Trophoblast cell (in vitro differentiated cells and primary cell): ENCODE measurements at regions not wholly inside any gene's neighbourhood (a gene's known extent, or its start where the extent isn't known, plus 50 kb on each side); places are given as distances from the start of the nearest gene placed in this dataset.

Experiments
- DNase-seq, 2 donors: peaks; one replicate each; pipeline ENCODE4 v3.0.0-alpha.2; 2016
- H2AFZ ChIP-seq: 2 replicates; pipeline ENCODE4 v1.6.1; 2013; ENCODE audit warnings: low read length, moderate library complexity, mild to moderate bottlenecking; ENCODE audit not compliant: insufficient read depth, poor library complexity
- H2AK5ac ChIP-seq: 2 replicates; pipeline ENCODE4 v1.6.1; 2013; ENCODE audit warnings: mild to moderate bottlenecking, low read length
- H2BK120ac ChIP-seq: 2 replicates; pipeline ENCODE4 v1.6.1; 2013; ENCODE audit warnings: low read length, mild to moderate bottlenecking, moderate library complexity; ENCODE audit not compliant: insufficient read depth, poor library complexity
- H2BK12ac ChIP-seq: 2 replicates; pipeline ENCODE4 v1.6.1; 2013; ENCODE audit warnings: mild to moderate bottlenecking, low read length, moderate library complexity
- H2BK5ac ChIP-seq: 2 replicates; pipeline ENCODE4 v1.6.1; 2013; ENCODE audit warnings: low read length, low read depth, moderate library complexity, mild to moderate bottlenecking; ENCODE audit not compliant: poor library complexity
- H3K14ac ChIP-seq: 2 replicates; pipeline ENCODE4 v1.6.1; 2013; ENCODE audit warnings: mild to moderate bottlenecking, low read length
- H3K18ac ChIP-seq: 2 replicates; pipeline ENCODE4 v1.6.1; 2013; ENCODE audit warnings: mild to moderate bottlenecking, low read length
- H3K23ac ChIP-seq: 2 replicates; pipeline ENCODE4 v1.6.1; 2013; ENCODE audit warnings: low read length
- H3K27ac ChIP-seq: 2 replicates; pipeline ENCODE4 v1.5.1; 2013; ENCODE audit warnings: low read depth, mild to moderate bottlenecking, inconsistent platforms, low read length, moderate library complexity
- H3K27me3 ChIP-seq: 2 replicates; pipeline ENCODE4 v1.6.1; 2013; ENCODE audit warnings: inconsistent platforms, mild to moderate bottlenecking, low read length, moderate library complexity; ENCODE audit not compliant: insufficient read depth
- H3K36me3 ChIP-seq, 2 experiments: 1 replicate in 1 of 2; 2 replicates in 1 of 2; pipeline ENCODE4 v1.6.1; 2013; ENCODE audit warnings: low read length in 2 of 2, mild to moderate bottlenecking in 2 of 2, moderate library complexity in 1 of 2; ENCODE audit not compliant: insufficient read depth in 2 of 2, control insufficient read depth in 1 of 2
- H3K4ac ChIP-seq: 2 replicates; pipeline ENCODE4 v1.6.1; 2013; ENCODE audit warnings: low read depth, mild to moderate bottlenecking, low read length, moderate library complexity
- H3K4me1 ChIP-seq, 2 experiments: 1 replicate in 1 of 2; 2 replicates in 1 of 2; pipeline ENCODE4 v1.6.1; 2013; ENCODE audit warnings: low read length in 2 of 2, mild to moderate bottlenecking in 2 of 2, moderate library complexity in 1 of 2; ENCODE audit not compliant: insufficient read depth in 2 of 2, control insufficient read depth in 1 of 2
- H3K4me2 ChIP-seq: 2 replicates; pipeline ENCODE4 v1.6.1; 2013; ENCODE audit warnings: inconsistent platforms, mild to moderate bottlenecking, low read length, moderate library complexity
- H3K4me3 ChIP-seq: 2 replicates; pipeline ENCODE4 v1.5.1; 2013; ENCODE audit warnings: mild to moderate bottlenecking, low read depth, low read length, inconsistent platforms
- H3K79me1 ChIP-seq: one replicate; pipeline ENCODE4 v1.6.1; 2013; ENCODE audit warnings: low read length
- H3K79me2 ChIP-seq: 2 replicates; pipeline ENCODE4 v1.6.1; 2013; ENCODE audit warnings: low read length, mild to moderate bottlenecking; ENCODE audit not compliant: control insufficient read depth, insufficient read depth, poor library complexity
- H3K9ac ChIP-seq: 2 replicates; pipeline ENCODE4 v1.6.1; 2013; ENCODE audit warnings: mild to moderate bottlenecking, low read length
- H3K9me3 ChIP-seq: 2 replicates; pipeline ENCODE4 v1.6.1; 2013; ENCODE audit warnings: low read depth, mild to moderate bottlenecking, control low read depth, inconsistent platforms, low read length; ENCODE audit not compliant: insufficient read depth
- H4K12ac ChIP-seq: 2 replicates; pipeline ENCODE4 v1.6.1; 2013; ENCODE audit warnings: low read depth, mild to moderate bottlenecking, low read length, moderate library complexity
- H4K8ac ChIP-seq: 2 replicates; pipeline ENCODE4 v1.6.1; 2013; ENCODE audit warnings: low read depth, mild to moderate bottlenecking, low read length, moderate library complexity
- H4K91ac ChIP-seq: one replicate; pipeline ENCODE4 v1.6.1; 2013; ENCODE audit warnings: low read depth, mild to moderate bottlenecking, low read length, moderate library complexity
- WGBS: extraction: QIAGEN DNeasy Blood & Tissue Kit; methylation state at CpG from one replicate; pipeline ENCODE4 v1.1.7; 2013; ENCODE audit warnings: missing lambda C conversion rate; ENCODE audit not compliant: insufficient read length, insufficient coverage; ENCODE audit errors: extremely low coverage; 5-methylcytosine and 5-hydroxymethylcytosine counted together

GRCh38 chr17:63275318-63275970, 170.7 kb downstream of the CYB561 start:
- Histone ChIP-seq H4K8ac (no peak overlapping the region), H2AFZ (no peak overlapping the region), H2BK12ac (no peak overlapping the region), H3K23ac (no peak overlapping the region), H3K79me2 (no peaks in the 10 kb centered on the region), H3K9ac (no peak overlapping the region), H3K14ac (no peak overlapping the region), H3K4me1 (no peaks in the 10 kb centered on the region), H4K91ac (no peak overlapping the region), H3K18ac (no peak overlapping the region), H3K36me3 (peaks cover 3 to 6% of the 10 kb centered on the region in 2 experiments), H3K4me2 (no peak overlapping the region), H3K79me1 (no peaks in the 10 kb centered on the region), H3K27me3 (no peaks in the 10 kb centered on the region), H3K9me3 (no peaks in the 10 kb centered on the region), H2AK5ac (no peak overlapping the region), H2BK5ac (no peak overlapping the region), H3K4me3 (no peak overlapping the region), H3K27ac (no peak overlapping the region), H4K12ac (no peak overlapping the region), H3K4ac (no peak overlapping the region), H2BK120ac (no peak overlapping the region)
- DNase-seq = peak; percentile 54 to 75
- no CpG with 5 or more reads among the region's 1 CpG for whole genome bisulfite sequencing

- Histone ChIP-seq H3K27ac (no peak overlapping the region), H3K9me3 (no peaks in the 10 kb centered on the region), H3K79me2 (no peaks in the 10 kb centered on the region), H3K36me3 (peaks cover 3% of the 10 kb centered on the region in 2 experiments), H3K4me2 (no peak overlapping the region), H4K12ac (no peak overlapping the region), H3K79me1 (no peaks in the 10 kb centered on the region), H3K18ac (no peak overlapping the region), H2BK120ac (no peak overlapping the region), H4K8ac (no peak overlapping the region), H3K23ac (no peak overlapping the region), H4K91ac (no peak overlapping the region), H3K9ac (no peak overlapping the region), H3K4me3 (no peak overlapping the region), H3K4me1 (no peaks in the 10 kb centered on the region), H2BK5ac (no peak overlapping the region), H2BK12ac (no peak overlapping the region), H2AK5ac (no peak overlapping the region), H3K14ac (no peak overlapping the region), H3K27me3 (no peaks in the 10 kb centered on the region), H2AFZ (no peak overlapping the region), H3K4ac (no peak overlapping the region)
- DNase-seq = no peak
- WGBS = no CpG with 5 or more reads among the region's 2 CpGs
Observed at GRCh38 chr17:63275971-63276745, 169.9 kb downstream of the CYB561 start.

DNA sequence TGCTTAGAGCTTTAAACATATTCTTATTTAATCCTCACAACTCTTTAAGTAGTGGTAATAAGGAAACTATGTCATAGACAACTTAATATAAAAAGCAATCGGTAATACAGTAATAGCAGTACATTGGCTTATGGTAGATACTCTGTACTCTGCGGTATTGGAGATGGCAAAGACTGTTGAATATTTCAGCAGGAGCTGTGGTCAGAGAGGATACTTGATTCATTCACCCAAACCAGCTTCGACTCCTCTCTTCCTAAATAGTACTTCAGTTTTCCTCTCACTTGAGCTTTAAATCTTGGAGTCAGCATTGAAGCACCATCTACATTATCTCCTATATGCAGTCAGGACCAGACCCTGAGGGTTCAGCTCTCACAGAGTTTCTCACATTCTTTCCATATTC, 169.3 kb downstream of the CYB561 start:
- no peak overlapping the region for H2AFZ ChIP-seq
- H3K9ac ChIP-seq = no peak overlapping the region
- no peak overlapping the region for H3K23ac ChIP-seq
- no peaks in the 10 kb centered on the region for H3K4me1 ChIP-seq
- H2BK5ac ChIP-seq = no peak overlapping the region
- no peaks in the 10 kb centered on the region for H3K79me2 ChIP-seq
- no CpG with 5 or more reads among the region's 3 CpGs for WGBS
- DNase-seq = no peak
- H3K18ac ChIP-seq = no peak overlapping the region
- no peaks in the 10 kb centered on the region for H3K79me1 ChIP-seq
- H2BK12ac ChIP-seq = no peak overlapping the region
- no peak overlapping the region for H2AK5ac ChIP-seq
- no peak overlapping the region for H3K4me3 ChIP-seq
- H3K36me3 ChIP-seq = peaks cover 3 to 4% of the 10 kb centered on the region in 2 experiments
- H4K8ac ChIP-seq = no peak overlapping the region
- H3K27ac ChIP-seq = no peak overlapping the region
- H3K27me3 ChIP-seq = no peaks in the 10 kb centered on the region
- H2BK120ac ChIP-seq = no peak overlapping the region
- H4K12ac ChIP-seq = no peak overlapping the region
- no peak overlapping the region for H4K91ac ChIP-seq
- H3K4me2 ChIP-seq = no peak overlapping the region
- H3K9me3 ChIP-seq = no peaks in the 10 kb centered on the region
- H3K14ac ChIP-seq = no peak overlapping the region
- no peak overlapping the region for H3K4ac ChIP-seq

GRCh38 chr17:63277629-63278028, 168.5 kb downstream of the CYB561 start:
- no peak overlapping the region for H2BK120ac ChIP-seq
- H3K36me3 ChIP-seq = peaks cover 3 to 4% of the 10 kb centered on the region in 2 experiments

More at GRCh38 chr17:63277629-63278028, 168.5 kb downstream of the CYB561 start:
- H3K79me2 ChIP-seq = no peaks in the 10 kb centered on the region
- no peak overlapping the region for H2AK5ac ChIP-seq
- no peak overlapping the region for H4K12ac ChIP-seq
- H3K4me1 ChIP-seq = no peaks in the 10 kb centered on the region
- H2BK12ac ChIP-seq = no peak overlapping the region
- H3K4ac ChIP-seq = no peak overlapping the region
- H3K4me3 ChIP-seq = no peak overlapping the region
- no peak overlapping the region for H4K8ac ChIP-seq
- H2BK5ac ChIP-seq = no peak overlapping the region
- H3K14ac ChIP-seq = no peak overlapping the region
- no peak overlapping the region for H3K9ac ChIP-seq
- no peak overlapping the region for H3K23ac ChIP-seq
- no peak for DNase-seq
- no CpG with 5 or more reads among the region's 3 CpGs for WGBS
- no peaks in the 10 kb centered on the region for H3K27me3 ChIP-seq
- no peak overlapping the region for H3K27ac ChIP-seq
- H3K79me1 ChIP-seq = no peaks in the 10 kb centered on the region
- H3K4me2 ChIP-seq = no peak overlapping the region
- H3K18ac ChIP-seq = peak overlapping the region; percentile 86
- H3K9me3 ChIP-seq = no peaks in the 10 kb centered on the region
- H2AFZ ChIP-seq = no peak overlapping the region
- H4K91ac ChIP-seq = no peak overlapping the region
